Spleen (tissue), 7 donors: ENCODE measurements at regions not wholly inside any gene's neighbourhood (a gene's known extent, or its start where the extent isn't known, plus 50 kb on each side); places are given as distances from the start of the nearest gene placed in this dataset.
"Not testable (repeated sequence)": the region's sequence is repeated elsewhere in the genome, so short reads cannot be mapped to it uniquely, and the experiment has no call there.

Experiments
- CTCF ChIP-seq, 11 experiments: fragments of 200-600 bp in 7 of 11; fragments of 450-650 bp in 4 of 11; sonication (generic) in 4 of 11; IDR thresholded peaks in 8 of 11; conservative IDR thresholded peaks in 3 of 11; 1 replicate in 7 of 11; 2 replicates in 4 of 11; pipeline versions ENCODE4 v1.4.0 to v1.8.0; 2016 to 2021; ENCODE audit warnings: antibody characterized with exemption in 11 of 11, inconsistent platforms in 4 of 11, mild to moderate bottlenecking in 1 of 11
- POLR2AphosphoS5 ChIP-seq, 3 donors: sonication (generic); formaldehyde crosslinking; IDR thresholded peaks; one replicate each; pipeline ENCODE4 v1.5.1; 2017; ENCODE audit warnings: antibody characterized with exemption in 3 of 3
- donor health status: DM: no; HTN: no; CAD: no; lungs with moderate emphysema.
- donor health status: DM: no; HTN: no; CAD: no.
- donor health status: DM: no; HTN: no; CAD: no.

GRCh38 chr21:22818681-22819485 is 1820.7 kb downstream of the NCAM2 start:
- TF ChIP-seq CTCF (IDR thresholded peaks at IDR 0.05 in 8 of 11, conservative IDR thresholded peaks at IDR 0.05 in 3 of 11); POLR2AphosphoS5 (IDR thresholded peaks at IDR 0.05): not testable (repeated sequence)
